Neural progenitor cell (in vitro differentiated cells): ENCODE measurements at regions not wholly inside any gene's neighbourhood (a gene's known extent, or its start where the extent isn't known, plus 50 kb on each side); places are given as distances from the start of the nearest gene placed in this dataset.
"Not testable (repeated sequence)": the region's sequence is repeated elsewhere in the genome, so short reads cannot be mapped to it uniquely, and the experiment has no call there.

Source experiments
- DNase-seq: peaks from one replicate; pipeline ENCODE4 v3.0.0-alpha.2; 2016; ENCODE audit warnings: low spot score
- H2AFZ ChIP-seq: fragments of 200-600 bp; sonication (generic); replicated peaks from 2 replicates; pipeline ENCODE4 v1.6.1; 2016; ENCODE audit warnings: antibody characterized with exemption
- H3F3A ChIP-seq: fragments of 200-600 bp; sonication (generic); 2 replicates; pipeline ENCODE4 v1.6.1; 2016; ENCODE audit warnings: antibody characterized with exemption, low read depth
- H3K27ac ChIP-seq: fragments of 200-600 bp; sonication (generic); 2 replicates; pipeline ENCODE4 v1.5.1; 2016; ENCODE audit warnings: mild to moderate bottlenecking
- H3K27me3 ChIP-seq: fragments of 200-600 bp; sonication (generic); 2 replicates; pipeline ENCODE4 v1.6.1; 2016; ENCODE audit warnings: mild to moderate bottlenecking, moderate library complexity
- H3K36me3 ChIP-seq: fragments of 200-600 bp; sonication (generic); 2 replicates; pipeline ENCODE4 v1.5.1; 2016
- H3K4me1 ChIP-seq: fragments of 200-600 bp; sonication (generic); 2 replicates; pipeline ENCODE4 v1.6.1; 2016; ENCODE audit warnings: mixed run types
- H3K4me2 ChIP-seq: fragments of 200-600 bp; sonication (generic); 2 replicates; pipeline ENCODE4 v1.6.1; 2016
- H3K4me3 ChIP-seq: fragments of 200-600 bp; sonication (generic); 2 replicates; pipeline ENCODE4 v1.5.1; 2016
- H3K79me2 ChIP-seq: fragments of 200-600 bp; sonication (generic); 2 replicates; pipeline ENCODE4 v1.6.1; 2016; ENCODE audit warnings: low read depth
- H3K9ac ChIP-seq: fragments of 200-600 bp; sonication (generic); 2 replicates; pipeline ENCODE4 v1.6.1; 2016
- H3K9me3 ChIP-seq: fragments of 200-600 bp; sonication (generic); 2 replicates; pipeline ENCODE4 v1.5.1; 2016; ENCODE audit warnings: low read depth
- H4K20me1 ChIP-seq: fragments of 200-600 bp; sonication (generic); 2 replicates; pipeline ENCODE4 v1.6.1; 2016; ENCODE audit warnings: low read depth
- H3K27ac Mint-ChIP-seq: 3 replicates; pipeline ENCODE4 v1.8.0; 2021; ENCODE audit warnings: mixed read lengths
- H3K27me3 Mint-ChIP-seq: 2 replicates; pipeline ENCODE4 v1.8.0; 2022; ENCODE audit warnings: low read depth, mild to moderate bottlenecking, inconsistent platforms, moderate library complexity, mixed read lengths; ENCODE audit not compliant: insufficient read depth
- H3K36me3 Mint-ChIP-seq: 3 replicates; pipeline ENCODE4 v1.8.0; 2021; ENCODE audit warnings: mixed read lengths
- H3K4me1 Mint-ChIP-seq: 3 replicates; pipeline ENCODE4 v1.8.0; 2021; ENCODE audit warnings: mixed read lengths
- H3K4me3 Mint-ChIP-seq: 3 replicates; pipeline ENCODE4 v1.8.0; 2021; ENCODE audit warnings: mild to moderate bottlenecking, moderate library complexity, mixed read lengths
- H3K9me3 Mint-ChIP-seq: 3 replicates; pipeline ENCODE4 v1.8.0; 2020; ENCODE audit warnings: mixed read lengths
- CTCF ChIP-seq: fragments of 200-600 bp; sonication (generic); IDR thresholded peaks from 2 replicates; pipeline ENCODE4 v1.5.1; 2017; ENCODE audit warnings: antibody characterized with exemption, mild to moderate bottlenecking
- EZH2 ChIP-seq: fragments of 200-600 bp; sonication (generic); IDR thresholded peaks from 2 replicates; pipeline ENCODE4 v1.6.1; 2017; ENCODE audit warnings: antibody characterized with exemption, mild to moderate bottlenecking, moderate library complexity
- EZH2phosphoT487 ChIP-seq: fragments of 200-600 bp; sonication (generic); IDR thresholded peaks from 2 replicates; pipeline ENCODE4 v1.6.1; 2017; ENCODE audit warnings: antibody characterized with exemption

DNA sequence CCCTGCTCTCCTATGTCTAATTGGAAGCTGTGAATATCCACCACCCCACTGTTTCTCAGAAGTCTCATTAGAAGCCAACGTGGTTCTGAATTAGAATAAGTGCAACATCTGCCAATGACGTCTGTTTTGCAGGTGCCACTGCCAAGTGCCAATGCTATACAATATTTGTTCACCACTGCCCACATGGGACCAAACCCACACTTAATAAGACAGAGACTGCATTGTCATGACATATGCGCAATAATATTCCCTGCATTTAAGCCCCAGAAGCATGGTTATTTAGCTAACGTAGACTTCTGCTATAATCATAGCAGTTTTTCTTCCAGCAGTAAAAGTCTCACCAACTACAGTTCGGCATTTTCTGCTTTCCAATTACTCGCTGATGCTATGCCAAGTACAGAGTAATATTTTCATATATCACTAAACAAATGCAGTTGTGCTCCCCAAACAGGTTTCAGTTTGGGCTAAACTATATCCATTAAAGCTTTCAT, 262.5 kb upstream of the PCDH18 start:
- H3K36me3 ChIP-seq: no peaks in the 10 kb centered on the region
- no peak overlapping the region for H3K27ac ChIP-seq
- Mint-ChIP-seq H3K36me3 (no peaks in the 10 kb centered on the region), H3K4me3 (no peak overlapping the region), H3K27ac (no peak overlapping the region), H3K27me3 (no peaks in the 10 kb centered on the region), H3K9me3 (no peaks in the 10 kb centered on the region), H3K4me1 (peaks cover 19% of the 10 kb centered on the region)
- H3K27me3 ChIP-seq: no peaks in the 10 kb centered on the region
- no peak overlapping the region for H2AFZ ChIP-seq
- no peaks in the 10 kb centered on the region for H4K20me1 ChIP-seq
- H3K79me2 ChIP-seq: no peaks in the 10 kb centered on the region
- H3K9ac ChIP-seq: no peak overlapping the region
- H3K4me3 ChIP-seq: no peak overlapping the region
- TF ChIP-seq EZH2phosphoT487: no peak
- TF ChIP-seq CTCF: no peak
- no peak for TF ChIP-seq EZH2
- no peak for DNase-seq
- no peak overlapping the region for H3K4me2 ChIP-seq
- no peaks in the 10 kb centered on the region for H3F3A ChIP-seq
- H3K9me3 ChIP-seq: no peaks in the 10 kb centered on the region
- H3K4me1 ChIP-seq: peaks cover 8% of the 10 kb centered on the region

DNA sequence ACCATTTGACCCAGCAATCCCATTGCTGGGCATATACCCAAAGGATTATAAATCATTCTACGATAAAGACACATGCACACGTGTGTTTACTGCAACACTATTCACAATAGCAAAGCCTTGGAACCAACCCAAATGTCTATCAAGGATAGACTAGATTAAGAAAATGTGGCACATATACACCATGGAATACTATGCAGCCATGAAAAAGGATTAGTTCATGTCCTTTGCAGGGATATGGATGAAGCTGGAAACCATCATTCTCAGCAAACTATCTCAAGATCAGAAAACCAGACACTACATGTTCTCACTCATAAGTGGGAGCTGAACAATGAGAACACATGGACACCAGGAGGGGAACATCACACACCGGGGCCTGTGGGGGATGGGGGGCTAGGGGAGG, 257.0 kb upstream of the PCDH18 start:
- H3K36me3 ChIP-seq, H3K79me2 ChIP-seq, H3K4me3 ChIP-seq, H3K9me3 Mint-ChIP-seq, H3K27me3 Mint-ChIP-seq, H3K9me3 ChIP-seq, H3K36me3 Mint-ChIP-seq, H3K4me2 ChIP-seq, H3K27ac ChIP-seq, H3K27ac Mint-ChIP-seq, H4K20me1 ChIP-seq, H2AFZ ChIP-seq, H3K4me3 Mint-ChIP-seq, H3K9ac ChIP-seq, H3K4me1 ChIP-seq, H3K27me3 ChIP-seq, DNase-seq, H3F3A ChIP-seq: not testable (repeated sequence)
- H3K4me1 Mint-ChIP-seq: peaks cover 13% of the 10 kb centered on the region

DNA sequence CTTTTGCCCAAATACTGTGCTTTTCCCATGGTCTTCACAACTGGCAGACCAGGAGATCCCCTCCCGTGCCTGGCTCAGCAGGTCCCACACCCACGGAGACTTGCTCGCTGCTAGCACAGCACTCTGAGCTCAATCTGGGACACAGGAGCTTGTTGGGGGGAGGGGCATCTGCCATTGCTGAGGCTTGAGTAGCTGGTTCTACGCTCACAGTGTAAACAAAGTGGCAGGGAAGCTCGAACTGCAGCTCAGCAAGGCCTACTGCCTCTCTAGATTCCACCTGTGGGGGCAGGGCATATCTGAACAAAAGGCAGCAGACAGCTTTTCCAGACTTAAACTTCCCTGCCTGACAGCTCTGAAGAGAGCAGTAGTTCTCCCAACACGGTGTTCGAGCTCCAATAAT, 251.6 kb upstream of the PCDH18 start:
- not testable (repeated sequence) for H3K27ac ChIP-seq, H4K20me1 ChIP-seq, H3K4me3 Mint-ChIP-seq, H3K27ac Mint-ChIP-seq, H3K9me3 ChIP-seq, H3F3A ChIP-seq, H3K9me3 Mint-ChIP-seq, H3K36me3 Mint-ChIP-seq, H3K27me3 ChIP-seq, H3K4me2 ChIP-seq, H3K36me3 ChIP-seq, H3K27me3 Mint-ChIP-seq, H3K9ac ChIP-seq, H3K79me2 ChIP-seq, DNase-seq, H3K4me3 ChIP-seq, H3K4me1 ChIP-seq, H3K4me1 Mint-ChIP-seq
- peak overlapping the region; percentile 72 for H2AFZ ChIP-seq

DNA sequence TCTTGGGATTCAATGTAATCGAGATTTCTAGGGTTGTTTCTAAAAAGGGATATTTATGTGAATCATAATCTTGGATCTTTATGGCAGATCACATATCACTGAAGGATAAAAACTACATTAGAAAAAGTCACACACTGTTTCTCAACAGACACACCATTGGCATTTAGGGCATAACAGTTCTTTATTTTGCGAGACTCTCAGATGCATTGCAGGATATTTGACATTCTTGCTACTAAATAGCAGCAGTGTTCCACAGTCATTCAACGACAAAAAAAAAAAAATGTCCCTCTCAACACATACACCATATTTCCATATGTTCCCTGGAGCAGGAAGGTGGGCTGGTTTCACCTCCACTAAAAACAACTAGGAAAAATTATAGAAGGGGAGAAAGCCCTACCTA, 243.4 kb upstream of the PCDH18 start:
- no peaks in the 10 kb centered on the region for H3K27me3 ChIP-seq
- no peak overlapping the region for H3K4me2 ChIP-seq
- Mint-ChIP-seq H3K27ac (no peak overlapping the region), H3K4me3 (no peak overlapping the region), H3K27me3 (no peaks in the 10 kb centered on the region), H3K9me3 (no peaks in the 10 kb centered on the region), H3K4me1 (no peaks in the 10 kb centered on the region), H3K36me3 (no peaks in the 10 kb centered on the region)
- no peaks in the 10 kb centered on the region for H3K79me2 ChIP-seq
- no peak overlapping the region for H3K27ac ChIP-seq
- no peak overlapping the region for H3K9ac ChIP-seq
- no peak overlapping the region for H2AFZ ChIP-seq
- no peaks in the 10 kb centered on the region for H4K20me1 ChIP-seq
- no peak for TF ChIP-seq CTCF
- TF ChIP-seq EZH2phosphoT487: no peak
- TF ChIP-seq EZH2: no peak
- no peak overlapping the region for H3K4me3 ChIP-seq
- H3K36me3 ChIP-seq: no peaks in the 10 kb centered on the region
- H3K4me1 ChIP-seq: no peaks in the 10 kb centered on the region
- no peaks in the 10 kb centered on the region for H3F3A ChIP-seq
- DNase-seq: no peak
- no peaks in the 10 kb centered on the region for H3K9me3 ChIP-seq
